ENCODE measurements at regions not wholly inside any gene's neighbourhood (a gene's known extent, or its start where the extent isn't known, plus 50 kb on each side); places are given as distances from the start of the nearest gene placed in this dataset.

- no peak for TF ChIP-seq CTCF (IDR thresholded peaks at IDR 0.05)
- TF ChIP-seq POLR2A (IDR thresholded peaks at IDR 0.05): no peak
Measured at GRCh38 chr13:33372251-33372919, 86.8 kb upstream of the STARD13 start.

All from uterus (tissue), 2 donors.